B cell (primary cell): ENCODE measurements at regions not wholly inside any gene's neighbourhood (a gene's known extent, or its start where the extent isn't known, plus 50 kb on each side); places are given as distances from the start of the nearest gene placed in this dataset.

Experiments
- ATAC-seq: fragments of 200-7000 bp; cut with Tn5 transposase; one replicate; pipeline ENCODE4 v1.10.0; 2021; ENCODE audit warnings: low read depth, mild to moderate bottlenecking, moderate number of reproducible peaks, moderate library complexity
- CTCF ChIA-PET: fragments of 350-600 bp; sonication (Branson Sonifier 250); formaldehyde crosslinking; loops from one replicate; lab custom pipeline; 2021; ENCODE audit warnings: antibody characterized with exemption, inconsistent platforms; lab: Charles Lee
- POLR2A ChIA-PET: fragments of 350-600 bp; sonication (Branson Sonifier 250); formaldehyde crosslinking; loops from one replicate; lab custom pipeline; 2021; ENCODE audit warnings: antibody characterized with exemption; lab: Charles Lee
- DNase-seq: peaks from one replicate; pipeline ENCODE4 v3.0.0; 2013
- H2AFZ ChIP-seq: 2 replicates; pipeline ENCODE4 v1.6.1; 2012; ENCODE audit warnings: mild to moderate bottlenecking, low read depth, low read length; ENCODE audit not compliant: insufficient read depth, poor library complexity, severe bottlenecking
- H3K27ac ChIP-seq, 2 donors: 1 replicate in 1 of 2; 2 replicates in 1 of 2; pipeline ENCODE4 v1.5.1; 2012 to 2013; ENCODE audit warnings: low read length in 2 of 2, mild to moderate bottlenecking in 2 of 2, moderate library complexity in 1 of 2
- H3K27me3 ChIP-seq, 4 experiments: fragments of 200-600 bp in 1 of 4; sonication (generic) in 1 of 4; replicated peaks in 1 of 4; 1 replicate in 2 of 4; 2 replicates in 2 of 4; pipeline versions ENCODE4 v1.6.1 to v1.7.0; 2013 to 2016; ENCODE audit warnings: low read length in 3 of 4, mild to moderate bottlenecking in 2 of 4, mixed read lengths in 1 of 4, moderate library complexity in 1 of 4; ENCODE audit not compliant: insufficient read depth in 4 of 4, control insufficient read depth in 3 of 4; ENCODE audit errors: control extremely low read depth in 1 of 4
- H3K36me3 ChIP-seq, 2 experiments: replicated peaks in 1 of 2; 1 replicate in 1 of 2; 2 replicates in 1 of 2; pipeline versions ENCODE4 v1.6.1 to v1.7.1; 2013; ENCODE audit warnings: low read length in 1 of 2; ENCODE audit not compliant: insufficient read depth in 2 of 2, control insufficient read depth in 1 of 2; ENCODE audit errors: control extremely low read depth in 1 of 2, extremely low read depth in 1 of 2
- H3K4me1 ChIP-seq, 2 donors: fragments of 200-600 bp in 1 of 2; sonication (generic) in 1 of 2; 1 replicate in 1 of 2; 2 replicates in 1 of 2; pipeline versions ENCODE4 v1.5.1 to v1.6.1; 2013 to 2017; ENCODE audit warnings: low read length in 2 of 2; ENCODE audit not compliant: control insufficient read depth in 2 of 2, insufficient read depth in 2 of 2
- H3K4me2 ChIP-seq: replicated peaks from 2 replicates; pipeline ENCODE3; 2012; ENCODE audit warnings: mild to moderate bottlenecking, low read depth, low read length; ENCODE audit not compliant: poor library complexity, severe bottlenecking
- H3K4me3 ChIP-seq, 5 experiments: fragments of 200-600 bp in 1 of 5; sonication (generic) in 1 of 5; 1 replicate in 3 of 5; 2 replicates in 2 of 5; pipeline versions ENCODE4 v1.5.1 to v1.7.0; 2011 to 2016; ENCODE audit warnings: low read length in 4 of 5, mild to moderate bottlenecking in 4 of 5, low read depth in 2 of 5, control low read depth in 1 of 5, moderate library complexity in 1 of 5; ENCODE audit not compliant: insufficient read depth in 1 of 5; ENCODE audit errors: control extremely low read depth in 1 of 5, extremely low read depth in 1 of 5
- H3K79me2 ChIP-seq: fragments of 200-600 bp; sonication (generic); one replicate; pipeline ENCODE4 v1.6.0; 2016; ENCODE audit warnings: low read length; ENCODE audit not compliant: control insufficient read depth, insufficient read depth
- H3K9ac ChIP-seq: fragments of 200-600 bp; sonication (generic); 2 replicates; pipeline ENCODE4 v1.6.1; 2017; ENCODE audit warnings: mild to moderate bottlenecking, low read length, moderate library complexity
- H3K9me3 ChIP-seq, 3 donors: one replicate each; pipeline versions ENCODE4 v1.6.1 to v1.7.1; 2013; ENCODE audit warnings: low read length in 2 of 3; ENCODE audit not compliant: control insufficient read depth in 2 of 3, insufficient read depth in 1 of 3; ENCODE audit errors: control extremely low read depth in 1 of 3
- H4K20me1 ChIP-seq: 2 replicates; pipeline ENCODE4 v1.6.0; 2012; ENCODE audit warnings: mild to moderate bottlenecking, low read length; ENCODE audit not compliant: insufficient read depth, control insufficient read depth, poor library complexity, severe bottlenecking
- H3K27ac Mint-ChIP-seq: one replicate; pipeline ENCODE4 v1.8.0; 2021; ENCODE audit warnings: mixed read lengths
- H3K27me3 Mint-ChIP-seq: one replicate; pipeline ENCODE4 v1.8.0; 2021; ENCODE audit warnings: mixed read lengths
- H3K4me1 Mint-ChIP-seq: one replicate; pipeline ENCODE4 v1.8.0; 2021; ENCODE audit warnings: mixed read lengths
- H3K4me3 Mint-ChIP-seq: one replicate; pipeline ENCODE4 v1.8.0; 2021; ENCODE audit warnings: mixed read lengths
- H3K9me3 Mint-ChIP-seq: one replicate; pipeline ENCODE4 v1.8.0; 2022; ENCODE audit warnings: mixed read lengths; ENCODE audit not compliant: insufficient read depth
- EZH2 ChIP-seq: IDR thresholded peaks from 2 replicates; pipeline ENCODE4 v1.6.1; 2012; ENCODE audit warnings: borderline replicate concordance, low read depth, mild to moderate bottlenecking, moderate library complexity, low read length; ENCODE audit not compliant: insufficient read depth, poor library complexity, severe bottlenecking
- WGBS: methylation state at CpG from one replicate; pipeline ENCODE4 v1.1.5; 2013; ENCODE audit warnings: missing lambda C conversion rate; ENCODE audit not compliant: insufficient coverage; 5-methylcytosine and 5-hydroxymethylcytosine counted together
- intact Hi-C: fragments of 100-400 bp; cut with micrococcal nuclease; formaldehyde crosslinking; loops from one replicate; pipeline ENCODE4 v1.10.0; 2022
- TF ChIP-seq, protein P1 (sequence below): fragments of 200-600 bp; IDR thresholded peaks from one replicate; pipeline ENCODE4 v1.8.0; 2022; ENCODE audit warnings: antibody characterized with exemption, mild to moderate bottlenecking

DNA sequence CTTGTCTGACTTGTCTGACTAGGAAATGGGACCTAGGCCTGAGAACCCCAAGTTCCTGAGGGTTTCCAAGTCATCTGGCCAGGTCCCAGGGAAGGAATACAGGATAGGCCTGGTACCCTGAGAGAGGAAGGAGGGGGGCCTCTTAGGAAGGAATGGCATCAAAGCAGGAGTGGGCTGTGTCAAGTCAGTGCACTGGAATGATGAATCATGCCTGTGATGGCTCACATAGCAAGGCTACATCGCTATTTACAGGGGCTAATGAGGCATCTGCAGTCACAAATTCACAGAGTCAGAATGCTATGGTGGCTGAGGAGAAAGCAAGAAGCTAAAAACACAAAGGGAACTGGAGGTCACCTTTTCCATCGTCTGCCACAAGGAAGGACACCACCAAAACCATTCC lies 247.3 kb downstream of the NXPE2 start:
- no peak for ATAC-seq
- no peak overlapping the region for H3K9ac ChIP-seq

DNA sequence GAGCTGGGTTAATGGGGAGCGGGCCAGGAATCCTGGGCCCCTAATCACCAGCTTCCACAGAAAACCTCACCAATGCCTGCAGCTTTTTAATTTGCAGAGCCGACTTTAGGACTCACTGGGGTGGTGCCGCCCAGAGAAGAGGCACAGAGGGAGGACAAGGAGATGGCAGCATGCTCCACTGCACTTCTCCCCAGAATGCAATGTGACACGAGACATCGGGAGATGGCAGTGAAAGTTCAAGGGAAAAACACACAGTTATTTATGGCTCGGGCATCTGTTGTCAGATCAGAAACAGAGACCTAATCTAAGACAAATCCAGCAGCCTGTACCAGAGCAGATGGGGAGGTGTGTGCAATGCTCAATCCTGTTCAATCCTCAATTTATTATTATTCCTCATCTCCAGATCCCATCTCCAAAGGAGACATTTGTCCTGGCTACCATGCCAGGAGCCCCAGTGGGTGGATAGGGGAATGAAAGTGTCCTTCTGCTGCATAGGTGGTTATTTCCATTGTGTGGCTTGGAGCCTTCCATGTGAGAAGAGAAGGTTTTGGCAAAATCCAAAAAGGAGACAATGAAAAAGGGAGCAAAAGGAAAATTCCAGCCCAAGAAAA lies 250.0 kb downstream of the NXPE2 start:
- H3K9ac ChIP-seq = no peak overlapping the region
- WGBS = 85% methylated on average over 4 of the region's 6 CpGs
- TF ChIP-seq, protein P1, sequence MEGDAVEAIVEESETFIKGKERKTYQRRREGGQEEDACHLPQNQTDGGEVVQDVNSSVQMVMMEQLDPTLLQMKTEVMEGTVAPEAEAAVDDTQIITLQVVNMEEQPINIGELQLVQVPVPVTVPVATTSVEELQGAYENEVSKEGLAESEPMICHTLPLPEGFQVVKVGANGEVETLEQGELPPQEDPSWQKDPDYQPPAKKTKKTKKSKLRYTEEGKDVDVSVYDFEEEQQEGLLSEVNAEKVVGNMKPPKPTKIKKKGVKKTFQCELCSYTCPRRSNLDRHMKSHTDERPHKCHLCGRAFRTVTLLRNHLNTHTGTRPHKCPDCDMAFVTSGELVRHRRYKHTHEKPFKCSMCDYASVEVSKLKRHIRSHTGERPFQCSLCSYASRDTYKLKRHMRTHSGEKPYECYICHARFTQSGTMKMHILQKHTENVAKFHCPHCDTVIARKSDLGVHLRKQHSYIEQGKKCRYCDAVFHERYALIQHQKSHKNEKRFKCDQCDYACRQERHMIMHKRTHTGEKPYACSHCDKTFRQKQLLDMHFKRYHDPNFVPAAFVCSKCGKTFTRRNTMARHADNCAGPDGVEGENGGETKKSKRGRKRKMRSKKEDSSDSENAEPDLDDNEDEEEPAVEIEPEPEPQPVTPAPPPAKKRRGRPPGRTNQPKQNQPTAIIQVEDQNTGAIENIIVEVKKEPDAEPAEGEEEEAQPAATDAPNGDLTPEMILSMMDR = no peak
- no peak for TF ChIP-seq EZH2
- H3K79me2 ChIP-seq = no peaks in the 10 kb centered on the region
- H3K27ac Mint-ChIP-seq = no peak overlapping the region
- H3K9me3 Mint-ChIP-seq = peaks cover 6% of the 10 kb centered on the region
- no peak overlapping the region for H3K4me2 ChIP-seq
- peaks cover 0 to 15% (median 0%) of the 10 kb centered on the region in 3 donors for H3K9me3 ChIP-seq
- no peak overlapping the region for H3K4me3 ChIP-seq
- no peaks in the 10 kb centered on the region for H3K4me1 Mint-ChIP-seq
- no peak for ATAC-seq
- H3K27me3 Mint-ChIP-seq = no peaks in the 10 kb centered on the region
- H3K4me1 ChIP-seq = no peaks in the 10 kb centered on the region
- no peak overlapping the region for H3K27ac ChIP-seq
- H4K20me1 ChIP-seq = no peaks in the 10 kb centered on the region
- POLR2A ChIA-PET = no interaction called here
- H3K27me3 ChIP-seq = peaks cover 0 to 2% (median 0%) of the 10 kb centered on the region in 4 experiments
- H3K36me3 ChIP-seq = no peaks in the 10 kb centered on the region
- intact Hi-C loops = no loop called here
- no peak overlapping the region for H2AFZ ChIP-seq
- CTCF ChIA-PET = no interaction called here
- no peak overlapping the region for H3K4me3 Mint-ChIP-seq
- no peak for DNase-seq

More for the DNA sequence above, 247.3 kb downstream of the NXPE2 start:
- TF ChIP-seq, protein P1 = no peak
- no peak for TF ChIP-seq EZH2
- H3K4me1 ChIP-seq = no peaks in the 10 kb centered on the region
- no peaks in the 10 kb centered on the region for H4K20me1 ChIP-seq
- H3K9me3 ChIP-seq = peaks cover 0 to 15% (median 0%) of the 10 kb centered on the region in 3 donors
- ChIA-PET CTCF (no interaction called here), POLR2A (no interaction called here)
- Mint-ChIP-seq H3K27ac (no peak overlapping the region), H3K9me3 (peaks cover 3% of the 10 kb centered on the region), H3K4me1 (no peaks in the 10 kb centered on the region), H3K27me3 (no peaks in the 10 kb centered on the region), H3K4me3 (no peak overlapping the region)
- no peak overlapping the region for H3K4me3 ChIP-seq
- H3K4me2 ChIP-seq = no peak overlapping the region
- H3K27me3 ChIP-seq = peaks cover 0 to 2% (median 0%) of the 10 kb centered on the region in 4 experiments
- no peak overlapping the region for H2AFZ ChIP-seq
- no peak overlapping the region for H3K27ac ChIP-seq
- no peak for DNase-seq
- whole genome bisulfite sequencing = 65% methylated on average over 2 of the region's 2 CpGs
- H3K79me2 ChIP-seq = no peaks in the 10 kb centered on the region
- intact Hi-C loops = no loop called here
- H3K36me3 ChIP-seq = no peaks in the 10 kb centered on the region
